H1 (cell line): ENCODE measurements at regions not wholly inside any gene's neighbourhood (a gene's known extent, or its start where the extent isn't known, plus 50 kb on each side); places are given as distances from the start of the nearest gene placed in this dataset.

Experiments
- CTCF ChIP-seq, 3 experiments: IDR thresholded peaks; 1 replicate in 2 of 3; 2 replicates in 1 of 3; pipeline versions ENCODE4 v1.5.1 to v1.6.1; 2011; ENCODE audit warnings: low read length in 3 of 3, mild to moderate bottlenecking in 3 of 3, inconsistent platforms in 2 of 3, low read depth in 1 of 3, moderate library complexity in 1 of 3; ENCODE audit not compliant: insufficient read depth in 1 of 3; ENCODE audit errors: control extremely low read depth in 1 of 3
- KDM1A ChIP-seq: fragments of 200-600, 300-600 bp; sonication (generic); IDR thresholded peaks from 2 replicates; pipeline ENCODE4 v1.7.1; 2016; ENCODE audit warnings: mild to moderate bottlenecking, low read length, borderline replicate concordance

- TF ChIP-seq KDM1A (no peak), CTCF (IDR thresholded peaks at IDR 0.05; ENCODE audit: control extremely low read depth in 1 of 3, insufficient read depth in 1 of 3, low read depth in 1 of 3, low read length in 3 of 3) (no peak)
Observed at GRCh38 chr6:3510617-3511016, 53.8 kb upstream of the SLC22A23 start.
